B cell (primary cell): ENCODE measurements at regions not wholly inside any gene's neighbourhood (a gene's known extent, or its start where the extent isn't known, plus 50 kb on each side); places are given as distances from the start of the nearest gene placed in this dataset.

Experiments
- ATAC-seq: fragments of 200-7000 bp; cut with Tn5 transposase; one replicate; pipeline ENCODE4 v1.10.0; 2021; ENCODE audit warnings: low read depth, mild to moderate bottlenecking, moderate number of reproducible peaks, moderate library complexity
- CTCF ChIA-PET: fragments of 350-600 bp; sonication (Branson Sonifier 250); formaldehyde crosslinking; loops from one replicate; lab custom pipeline; 2021; ENCODE audit warnings: antibody characterized with exemption, inconsistent platforms; lab: Charles Lee
- POLR2A ChIA-PET: fragments of 350-600 bp; sonication (Branson Sonifier 250); formaldehyde crosslinking; loops from one replicate; lab custom pipeline; 2021; ENCODE audit warnings: antibody characterized with exemption; lab: Charles Lee
- DNase-seq: peaks from one replicate; pipeline ENCODE4 v3.0.0; 2013
- H2AFZ ChIP-seq: 2 replicates; pipeline ENCODE4 v1.6.1; 2012; ENCODE audit warnings: mild to moderate bottlenecking, low read depth, low read length; ENCODE audit not compliant: insufficient read depth, poor library complexity, severe bottlenecking
- H3K27ac ChIP-seq, 2 donors: 1 replicate in 1 of 2; 2 replicates in 1 of 2; pipeline ENCODE4 v1.5.1; 2012 to 2013; ENCODE audit warnings: low read length in 2 of 2, mild to moderate bottlenecking in 2 of 2, moderate library complexity in 1 of 2
- H3K27me3 ChIP-seq, 4 experiments: fragments of 200-600 bp in 1 of 4; sonication (generic) in 1 of 4; replicated peaks in 1 of 4; 1 replicate in 2 of 4; 2 replicates in 2 of 4; pipeline versions ENCODE4 v1.6.1 to v1.7.0; 2013 to 2016; ENCODE audit warnings: low read length in 3 of 4, mild to moderate bottlenecking in 2 of 4, mixed read lengths in 1 of 4, moderate library complexity in 1 of 4; ENCODE audit not compliant: insufficient read depth in 4 of 4, control insufficient read depth in 3 of 4; ENCODE audit errors: control extremely low read depth in 1 of 4
- H3K36me3 ChIP-seq, 2 experiments: replicated peaks in 1 of 2; 1 replicate in 1 of 2; 2 replicates in 1 of 2; pipeline versions ENCODE4 v1.6.1 to v1.7.1; 2013; ENCODE audit warnings: low read length in 1 of 2; ENCODE audit not compliant: insufficient read depth in 2 of 2, control insufficient read depth in 1 of 2; ENCODE audit errors: control extremely low read depth in 1 of 2, extremely low read depth in 1 of 2
- H3K4me1 ChIP-seq, 2 donors: fragments of 200-600 bp in 1 of 2; sonication (generic) in 1 of 2; 1 replicate in 1 of 2; 2 replicates in 1 of 2; pipeline versions ENCODE4 v1.5.1 to v1.6.1; 2013 to 2017; ENCODE audit warnings: low read length in 2 of 2; ENCODE audit not compliant: control insufficient read depth in 2 of 2, insufficient read depth in 2 of 2
- H3K4me2 ChIP-seq: replicated peaks from 2 replicates; pipeline ENCODE3; 2012; ENCODE audit warnings: mild to moderate bottlenecking, low read depth, low read length; ENCODE audit not compliant: poor library complexity, severe bottlenecking
- H3K4me3 ChIP-seq, 5 experiments: fragments of 200-600 bp in 1 of 5; sonication (generic) in 1 of 5; 1 replicate in 3 of 5; 2 replicates in 2 of 5; pipeline versions ENCODE4 v1.5.1 to v1.7.0; 2011 to 2016; ENCODE audit warnings: low read length in 4 of 5, mild to moderate bottlenecking in 4 of 5, low read depth in 2 of 5, control low read depth in 1 of 5, moderate library complexity in 1 of 5; ENCODE audit not compliant: insufficient read depth in 1 of 5; ENCODE audit errors: control extremely low read depth in 1 of 5, extremely low read depth in 1 of 5
- H3K79me2 ChIP-seq: fragments of 200-600 bp; sonication (generic); one replicate; pipeline ENCODE4 v1.6.0; 2016; ENCODE audit warnings: low read length; ENCODE audit not compliant: control insufficient read depth, insufficient read depth
- H3K9ac ChIP-seq: fragments of 200-600 bp; sonication (generic); 2 replicates; pipeline ENCODE4 v1.6.1; 2017; ENCODE audit warnings: mild to moderate bottlenecking, low read length, moderate library complexity
- H3K9me3 ChIP-seq, 3 donors: one replicate each; pipeline versions ENCODE4 v1.6.1 to v1.7.1; 2013; ENCODE audit warnings: low read length in 2 of 3; ENCODE audit not compliant: control insufficient read depth in 2 of 3, insufficient read depth in 1 of 3; ENCODE audit errors: control extremely low read depth in 1 of 3
- H4K20me1 ChIP-seq: 2 replicates; pipeline ENCODE4 v1.6.0; 2012; ENCODE audit warnings: mild to moderate bottlenecking, low read length; ENCODE audit not compliant: insufficient read depth, control insufficient read depth, poor library complexity, severe bottlenecking
- H3K27ac Mint-ChIP-seq: one replicate; pipeline ENCODE4 v1.8.0; 2021; ENCODE audit warnings: mixed read lengths
- H3K27me3 Mint-ChIP-seq: one replicate; pipeline ENCODE4 v1.8.0; 2021; ENCODE audit warnings: mixed read lengths
- H3K4me1 Mint-ChIP-seq: one replicate; pipeline ENCODE4 v1.8.0; 2021; ENCODE audit warnings: mixed read lengths
- H3K4me3 Mint-ChIP-seq: one replicate; pipeline ENCODE4 v1.8.0; 2021; ENCODE audit warnings: mixed read lengths
- H3K9me3 Mint-ChIP-seq: one replicate; pipeline ENCODE4 v1.8.0; 2022; ENCODE audit warnings: mixed read lengths; ENCODE audit not compliant: insufficient read depth
- CTCF ChIP-seq: fragments of 200-600 bp; IDR thresholded peaks from one replicate; pipeline ENCODE4 v1.8.0; 2022; ENCODE audit warnings: antibody characterized with exemption, mild to moderate bottlenecking
- EZH2 ChIP-seq: IDR thresholded peaks from 2 replicates; pipeline ENCODE4 v1.6.1; 2012; ENCODE audit warnings: borderline replicate concordance, low read depth, mild to moderate bottlenecking, moderate library complexity, low read length; ENCODE audit not compliant: insufficient read depth, poor library complexity, severe bottlenecking
- WGBS: methylation state at CpG from one replicate; pipeline ENCODE4 v1.1.5; 2013; ENCODE audit warnings: missing lambda C conversion rate; ENCODE audit not compliant: insufficient coverage; 5-methylcytosine and 5-hydroxymethylcytosine counted together
- intact Hi-C: fragments of 100-400 bp; cut with micrococcal nuclease; formaldehyde crosslinking; loops from one replicate; pipeline ENCODE4 v1.10.0; 2022

- no peak for DNase-seq
- H3K4me3 Mint-ChIP-seq: no peak overlapping the region
- TF ChIP-seq CTCF (no peak), EZH2 (no peak)
- WGBS: 19% methylated on average over 15 of the region's 17 CpGs
- Histone ChIP-seq H3K4me2 (no peak overlapping the region), H3K4me3 (no peak overlapping the region), H3K27me3 (peaks cover 0 to 42% (median 2%) of the 10 kb centered on the region in 4 experiments), H4K20me1 (no peaks in the 10 kb centered on the region), H3K4me1 (no peaks in the 10 kb centered on the region), H3K9ac (no peak overlapping the region), H3K36me3 (no peaks in the 10 kb centered on the region), H3K27ac (no peak overlapping the region), H2AFZ (no peak overlapping the region), H3K79me2 (no peaks in the 10 kb centered on the region), H3K9me3 (no peaks in the 10 kb centered on the region)
- no peak overlapping the region for H3K27ac Mint-ChIP-seq
- intact Hi-C loops: no loop called here
- no peak for ATAC-seq
- H3K4me1 Mint-ChIP-seq: no peaks in the 10 kb centered on the region
- ChIA-PET POLR2A (no interaction called here), CTCF (no interaction called here)
- no peaks in the 10 kb centered on the region for H3K9me3 Mint-ChIP-seq
- H3K27me3 Mint-ChIP-seq: peaks cover 51% of the 10 kb centered on the region
Measured at GRCh38 chr17:79482727-79483521, 127.9 kb downstream of the RBFOX3 start.

DNA sequence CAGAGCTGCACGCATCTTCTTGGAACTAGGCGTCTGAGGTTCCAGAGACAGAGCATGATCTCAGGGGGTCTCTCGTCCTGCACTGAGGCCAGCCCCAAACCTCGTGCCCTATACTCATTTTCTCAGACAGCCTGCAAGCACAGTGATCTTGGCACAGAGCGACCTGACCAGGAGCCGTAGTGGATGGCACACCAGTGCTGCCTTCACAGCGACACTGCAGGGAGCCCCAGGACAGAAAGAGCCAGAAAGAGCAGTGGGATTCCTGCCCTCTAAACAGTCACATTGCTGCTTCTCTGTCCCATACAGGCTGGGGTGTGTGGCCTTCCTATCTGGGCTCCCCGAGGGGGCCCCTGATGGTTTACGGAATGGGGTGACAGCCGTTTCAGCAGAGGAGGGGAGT is 131.0 kb downstream of the RBFOX3 start:
- no peak for ATAC-seq
- WGBS: 78% methylated on average over 7 of the region's 10 CpGs
- H3K79me2 ChIP-seq: no peaks in the 10 kb centered on the region
- no peak for TF ChIP-seq EZH2
- TF ChIP-seq CTCF: no peak
- H3K36me3 ChIP-seq: no peaks in the 10 kb centered on the region
- H3K27me3 Mint-ChIP-seq: peaks cover 47% of the 10 kb centered on the region
- H3K4me3 Mint-ChIP-seq: no peak overlapping the region
- intact Hi-C loops: no loop called here
- no peak overlapping the region for H2AFZ ChIP-seq
- H3K9me3 Mint-ChIP-seq: no peaks in the 10 kb centered on the region
- H3K27me3 ChIP-seq: peaks cover 0 to 31% (median 2%) of the 10 kb centered on the region in 4 experiments
- H3K4me3 ChIP-seq: no peak overlapping the region
- CTCF ChIA-PET: no interaction called here
- POLR2A ChIA-PET: no interaction called here
- no peaks in the 10 kb centered on the region for H4K20me1 ChIP-seq
- H3K27ac ChIP-seq: no peak overlapping the region
- H3K27ac Mint-ChIP-seq: no peak overlapping the region
- no peaks in the 10 kb centered on the region for H3K4me1 ChIP-seq
- no peak overlapping the region for H3K4me2 ChIP-seq
- DNase-seq: no peak
- H3K9ac ChIP-seq: no peak overlapping the region
- H3K4me1 Mint-ChIP-seq: no peaks in the 10 kb centered on the region
- no peaks in the 10 kb centered on the region for H3K9me3 ChIP-seq
